HG03139 (cell line): ENCODE measurements at regions not wholly inside any gene's neighbourhood (a gene's known extent, or its start where the extent isn't known, plus 50 kb on each side); places are given as distances from the start of the nearest gene placed in this dataset.
"Not testable (repeated sequence)": the region's sequence is repeated elsewhere in the genome, so short reads cannot be mapped to it uniquely, and the experiment has no call there.

Experiments
- ATAC-seq: cut with Tn5 transposase; IDR thresholded peaks from one replicate; pipeline ENCODE4 v1.9.1; 2021; ENCODE audit not compliant: unreplicated experiment

DNA sequence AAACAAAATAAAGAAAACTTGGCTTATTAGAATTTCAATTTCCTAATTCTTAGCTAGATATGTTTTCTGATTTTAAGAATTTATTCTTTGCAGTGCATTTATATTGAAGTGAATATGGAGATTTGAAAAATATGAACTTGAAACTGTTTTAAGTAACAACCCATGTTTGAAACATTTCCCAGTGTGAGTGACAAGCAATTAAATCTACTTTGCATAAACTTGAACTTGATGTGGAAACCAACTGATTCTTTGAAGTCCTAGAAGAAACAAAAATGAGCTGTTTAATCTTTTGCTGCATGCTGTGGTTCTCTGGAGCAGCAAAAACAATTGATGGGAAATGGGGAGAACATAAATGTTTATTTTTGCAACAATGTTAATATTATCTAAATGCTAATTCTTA lies 430.2 kb downstream of the ARL4A start:
- ATAC-seq = no peak

GRCh38 chr7:13124629-13125028 lies 437.2 kb downstream of the ARL4A start:
- not testable (repeated sequence) for ATAC-seq

DNA sequence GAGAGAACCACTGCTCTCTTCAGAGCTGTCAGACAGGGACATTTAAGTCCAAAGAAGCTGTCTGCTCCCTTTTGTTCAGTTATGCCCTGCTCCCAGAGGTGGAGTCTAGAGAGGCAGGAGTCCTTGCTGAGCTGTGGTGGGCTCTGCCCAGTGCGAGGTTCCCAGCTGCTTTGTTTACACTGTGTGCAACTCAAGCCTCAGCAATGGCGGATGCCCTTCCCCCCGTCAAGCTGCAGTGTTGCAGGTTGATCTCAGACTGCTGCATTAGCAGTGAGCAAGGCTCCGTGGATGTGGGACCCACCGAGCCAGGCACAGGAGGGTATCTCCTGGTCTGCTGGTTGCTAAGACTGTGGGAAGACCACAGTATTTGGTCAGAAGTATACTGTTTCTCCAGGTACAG lies 438.9 kb downstream of the ARL4A start:
- no peak for ATAC-seq

- no peak for ATAC-seq
These were observed 442.9 kb downstream of the ARL4A start for GRCh38 chr7:13130321-13130720.

DNA sequence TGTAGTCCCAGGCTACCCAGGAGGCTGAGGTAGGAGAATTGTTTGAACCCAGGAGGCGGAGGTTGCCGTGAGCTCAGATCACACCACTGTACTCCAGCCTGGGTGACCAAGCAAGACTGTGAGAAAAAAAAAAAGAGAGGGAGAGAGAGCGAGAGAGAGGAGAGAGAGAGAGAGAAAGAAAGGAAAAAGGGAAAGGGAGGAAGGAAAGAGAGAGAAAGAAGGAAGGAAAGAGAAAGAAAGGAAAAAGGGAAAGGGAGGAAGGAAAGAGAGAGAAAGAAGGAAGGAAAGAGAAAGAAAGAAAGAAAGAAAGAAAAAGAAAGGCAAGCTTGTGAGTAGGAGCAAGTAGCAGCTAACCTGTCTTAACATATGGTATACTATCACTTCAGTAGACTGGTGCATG lies 443.5 kb downstream of the ARL4A start:
- ATAC-seq = not testable (repeated sequence)

- ATAC-seq = no peak
These were observed 444.9 kb downstream of the ARL4A start for GRCh38 chr7:13132314-13132713.

DNA sequence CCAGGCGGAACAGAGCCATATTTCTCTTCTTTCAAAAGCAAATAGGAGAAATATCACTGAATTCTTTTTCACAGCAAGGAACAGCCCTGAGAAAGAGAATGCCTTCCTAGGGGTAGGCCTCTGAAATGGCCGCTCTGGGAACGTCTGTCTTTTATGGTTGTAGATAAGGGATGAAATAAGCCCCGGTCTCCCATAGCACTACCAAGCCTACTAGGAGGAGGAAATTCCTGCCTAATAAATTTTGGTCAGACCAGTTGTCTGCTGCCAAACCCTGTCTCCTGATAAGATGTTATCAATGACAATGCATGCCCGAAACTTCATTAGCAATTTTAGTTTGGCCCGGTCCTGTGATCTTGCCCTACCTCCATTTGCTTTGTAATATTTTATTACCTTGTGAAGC lies 448.9 kb downstream of the ARL4A start:
- ATAC-seq = not testable (repeated sequence)

GRCh38 chr7:13139436-13139835 lies 452.0 kb downstream of the ARL4A start:
- ATAC-seq = no peak

- ATAC-seq = no peak
These were observed 457.2 kb downstream of the ARL4A start for GRCh38 chr7:13144673-13145072.

- ATAC-seq = no peak
These were observed 461.1 kb downstream of the ARL4A start for GRCh38 chr7:13148548-13148947.

DNA sequence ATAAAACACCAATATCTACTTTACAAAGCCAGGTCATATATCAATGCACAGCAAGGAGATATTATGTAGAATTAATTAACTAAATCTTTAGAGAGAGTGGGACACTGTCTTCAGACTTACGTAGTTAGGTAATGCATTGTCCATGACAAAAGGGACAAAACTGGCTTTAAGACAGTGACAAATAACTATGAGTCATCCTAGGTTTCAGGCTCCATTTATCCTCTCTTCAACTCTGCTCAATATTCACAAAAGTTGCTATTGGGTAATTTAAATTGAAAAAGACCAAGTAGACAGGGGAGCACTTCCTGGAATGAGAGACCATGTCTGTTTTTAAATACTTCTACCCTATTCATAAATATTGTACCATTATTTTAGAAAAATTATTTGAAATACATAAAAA lies 464.5 kb downstream of the ARL4A start:
- no peak for ATAC-seq

GRCh38 chr7:13152755-13153154 lies 465.3 kb downstream of the ARL4A start:
- ATAC-seq = no peak

GRCh38 chr7:13153266-13153665 lies 465.8 kb downstream of the ARL4A start:
- no peak for ATAC-seq

GRCh38 chr7:13153742-13154141 lies 466.3 kb downstream of the ARL4A start:
- no peak for ATAC-seq

GRCh38 chr7:13155188-13155587 lies 467.8 kb downstream of the ARL4A start:
- no peak for ATAC-seq

DNA sequence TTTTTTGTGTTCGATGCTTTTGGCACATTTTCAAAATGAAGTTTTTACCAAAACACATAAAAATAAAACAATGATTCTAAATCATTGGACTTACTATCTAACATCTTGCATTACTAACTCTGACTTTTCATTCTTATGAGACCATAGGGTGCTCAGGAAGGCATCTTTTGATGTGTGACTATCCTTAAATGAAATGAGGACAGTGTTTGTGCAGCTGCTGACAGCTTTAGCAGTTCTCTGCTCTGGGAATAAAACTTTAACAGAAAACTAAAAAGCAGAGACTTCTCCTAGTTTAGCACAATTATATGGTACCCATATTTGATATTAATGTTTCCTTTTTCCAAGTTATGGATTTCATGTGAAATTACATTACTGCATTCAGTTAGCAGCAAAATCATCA lies 471.6 kb downstream of the ARL4A start:
- no peak for ATAC-seq

DNA sequence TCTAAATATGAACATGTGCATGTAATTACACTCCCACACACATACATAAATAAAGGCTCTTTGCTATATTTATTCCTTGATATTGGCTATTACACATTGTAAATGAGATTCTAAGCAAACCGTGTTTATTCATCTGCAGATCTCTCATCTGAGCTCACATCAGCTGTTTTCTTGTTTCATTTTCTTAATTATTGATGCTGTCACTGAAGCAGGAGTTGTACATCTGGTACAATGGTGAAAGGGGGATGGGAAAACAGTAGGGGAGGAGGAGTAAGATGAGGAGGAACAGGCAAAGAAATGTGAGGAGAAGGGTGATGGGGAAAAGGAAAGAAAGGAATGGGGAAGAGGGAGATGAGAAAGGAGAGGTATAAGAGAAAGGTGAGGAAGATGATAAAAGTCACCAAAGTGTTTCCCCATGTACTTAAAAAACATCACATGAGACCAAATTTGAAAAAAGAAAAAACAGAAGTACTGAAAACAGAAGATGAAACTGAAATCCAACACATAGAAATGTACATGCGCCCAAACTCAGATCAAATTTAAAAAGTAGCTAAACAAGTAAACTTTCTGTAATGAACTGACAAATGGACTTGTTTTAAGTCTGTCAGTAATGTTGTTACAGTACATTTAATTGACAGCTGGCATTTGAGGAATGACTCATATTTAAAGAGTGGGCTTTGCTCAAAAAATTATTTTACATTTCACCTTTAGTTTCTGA lies 472.2 kb downstream of the ARL4A start:
- ATAC-seq = no peak

DNA sequence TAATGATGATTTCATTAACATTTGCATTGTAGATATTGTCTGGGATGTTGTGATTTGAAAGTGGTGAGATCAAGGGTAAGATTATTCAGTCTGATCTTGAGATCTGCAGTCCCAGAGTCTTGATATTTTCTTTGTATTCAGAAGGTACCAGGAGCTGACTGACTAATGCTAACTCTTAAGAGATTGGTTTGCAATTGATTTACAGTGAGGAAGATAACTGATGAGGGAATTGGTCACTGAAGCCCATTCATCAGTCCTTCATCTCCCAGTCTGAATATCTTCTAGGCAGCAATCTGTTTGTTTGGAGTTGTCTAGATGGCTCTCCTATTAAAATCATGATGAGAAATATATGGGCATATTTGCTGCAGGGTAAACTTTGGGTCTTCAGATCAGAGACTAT lies 473.7 kb downstream of the ARL4A start:
- no peak for ATAC-seq

DNA sequence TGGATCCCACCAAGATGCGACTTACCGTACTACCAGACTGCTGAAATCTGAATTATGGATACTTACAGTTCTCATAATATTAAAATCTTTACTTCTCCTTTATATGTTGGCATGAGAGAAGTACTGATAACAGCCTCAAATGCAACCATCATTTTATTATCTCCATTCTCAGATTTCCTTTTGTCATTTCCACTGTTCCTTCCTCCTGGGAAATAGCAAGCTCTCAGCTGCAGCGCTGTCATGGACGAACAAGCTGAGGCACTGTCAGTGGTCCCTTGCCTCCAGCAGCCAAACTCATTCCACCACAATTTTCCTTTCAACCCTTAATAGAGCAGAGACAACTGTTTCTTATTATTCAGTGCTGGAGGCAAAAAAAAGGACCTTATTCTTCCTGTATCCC lies 478.4 kb downstream of the ARL4A start:
- ATAC-seq = no peak

DNA sequence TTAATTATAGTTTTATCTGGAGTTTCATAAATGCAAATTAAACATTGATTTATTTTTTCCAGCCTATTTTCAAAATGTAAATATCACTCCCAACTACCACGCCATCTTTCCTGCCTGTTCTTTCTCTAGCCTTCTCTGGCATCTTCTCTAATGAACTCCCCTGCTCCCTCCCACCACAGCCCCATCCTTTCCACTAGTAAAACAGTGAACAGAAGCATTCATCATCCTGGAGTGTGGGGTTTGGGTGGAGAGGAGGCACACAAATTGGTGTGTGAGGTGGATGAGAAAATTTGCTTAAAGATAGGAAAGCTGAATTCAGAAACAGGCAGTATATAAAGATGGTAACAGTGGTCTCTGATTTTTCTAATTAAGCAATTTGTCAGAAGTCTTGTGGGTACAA lies 479.4 kb downstream of the ARL4A start:
- no peak for ATAC-seq

DNA sequence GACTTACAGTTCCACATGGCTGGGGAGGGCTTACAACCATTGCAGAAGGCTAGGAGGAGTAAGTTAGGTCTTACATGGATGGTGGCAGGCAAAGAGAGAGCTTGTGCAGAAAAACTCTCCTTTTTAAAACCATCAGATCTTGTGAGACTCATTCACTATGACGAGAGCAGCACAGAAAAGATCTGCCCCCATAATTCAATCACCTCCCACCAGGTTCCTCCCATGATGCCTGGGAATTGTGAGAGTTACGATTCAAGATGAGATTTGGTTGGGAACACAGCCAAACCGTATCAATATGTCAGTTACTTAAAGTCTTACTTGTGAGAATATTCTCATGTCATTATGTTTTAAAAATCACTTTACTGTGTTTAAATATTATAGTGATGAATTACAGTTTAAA lies 481.9 kb downstream of the ARL4A start:
- no peak for ATAC-seq

DNA sequence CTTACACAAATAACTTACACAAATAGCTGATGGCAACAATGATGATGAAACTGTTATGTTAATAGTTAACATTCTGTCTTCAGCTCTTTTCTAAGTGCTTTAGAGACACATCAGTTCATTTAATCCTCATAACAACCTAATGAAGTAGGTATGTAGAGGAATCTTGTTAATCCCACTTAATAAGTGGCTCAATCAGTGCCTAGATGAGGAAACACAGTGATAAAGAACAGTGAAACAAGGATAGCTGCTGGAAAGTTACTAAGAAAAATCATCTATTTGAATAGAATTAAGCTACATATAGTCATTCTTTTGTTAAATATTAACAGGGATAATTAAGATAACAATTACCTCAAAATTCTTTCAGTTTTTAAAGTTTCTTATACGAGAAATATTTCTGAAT lies 487.6 kb downstream of the ARL4A start:
- ATAC-seq = no peak

DNA sequence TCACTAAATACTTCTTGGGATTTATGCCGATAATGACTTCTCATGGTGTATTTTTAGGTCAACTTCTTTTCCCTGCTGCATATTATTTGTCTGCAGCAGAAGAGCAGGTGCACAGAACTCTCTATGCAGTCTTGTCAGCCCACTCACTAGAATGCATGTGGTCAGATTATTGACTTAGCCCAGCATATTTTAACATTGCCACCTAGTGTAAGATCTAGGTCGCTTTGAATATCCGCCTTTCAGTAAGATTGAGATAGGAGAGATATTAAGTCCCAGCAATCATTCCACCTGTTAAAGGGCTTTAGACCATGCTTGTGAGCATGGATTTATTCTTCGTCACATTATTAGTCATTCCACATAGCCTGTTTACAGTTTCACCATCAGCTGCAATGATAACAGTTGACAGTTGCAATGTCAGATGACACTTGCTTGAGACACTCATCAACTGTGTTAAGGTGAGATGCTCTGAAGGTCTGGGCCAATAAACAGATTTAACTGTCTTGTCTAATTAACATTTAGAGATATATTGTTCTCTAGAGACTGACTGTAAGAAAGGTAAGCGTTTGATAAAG lies 491.7 kb downstream of the ARL4A start:
- no peak for ATAC-seq
